ENCODE measurements at regions not wholly inside any gene's neighbourhood (a gene's known extent, or its start where the extent isn't known, plus 50 kb on each side); places are given as distances from the start of the nearest gene placed in this dataset.

DNA sequence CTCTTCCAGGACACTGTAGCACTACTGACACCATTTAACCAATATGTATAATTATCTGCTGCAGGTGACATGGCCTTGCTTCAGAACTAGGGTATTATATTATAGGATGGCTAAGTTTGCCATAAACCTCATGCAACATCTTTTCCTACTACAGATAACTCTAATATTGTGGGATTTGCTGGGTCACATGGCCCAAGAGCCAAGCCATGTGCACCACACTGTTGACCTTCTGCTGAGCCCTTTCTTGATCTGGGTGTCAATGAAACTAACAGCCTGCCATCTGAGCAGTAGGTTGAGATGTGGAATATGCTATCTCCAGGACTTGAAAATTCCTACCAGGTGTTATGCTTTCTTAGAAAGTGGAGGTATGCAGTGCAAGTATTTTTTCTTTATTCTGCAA, 2291.1 kb downstream of the MRPL39 start:
- no peak for ATAC-seq

DNA sequence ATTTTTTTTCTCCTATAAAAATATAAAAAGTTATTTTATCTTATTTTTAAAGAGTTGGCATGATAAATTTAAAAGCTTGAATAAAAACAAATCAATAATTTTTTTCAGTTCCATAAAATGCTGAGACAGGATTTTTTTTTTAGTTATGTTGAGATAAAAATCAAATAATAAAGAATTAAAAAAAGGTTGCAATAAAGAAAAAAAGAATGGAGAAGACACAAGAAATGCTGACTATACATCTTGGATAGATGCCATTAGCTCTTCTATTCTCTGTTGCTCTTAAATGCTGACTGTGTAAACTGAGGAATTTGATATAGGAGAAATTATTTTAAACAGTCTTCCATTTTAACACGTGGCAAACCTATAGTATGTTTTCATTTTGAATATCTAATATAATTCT, 2298.5 kb downstream of the MRPL39 start:
- no peaks in the 10 kb centered on the region for H3K4me1 Mint-ChIP-seq
- ATAC-seq (no peak), DNase-seq (no peak)
- no peaks in the 10 kb centered on the region for H3K27me3 Mint-ChIP-seq
- H3K4me3 Mint-ChIP-seq: no peak overlapping the region
- H3K27ac Mint-ChIP-seq: no peak overlapping the region
- CTCF ChIA-PET: no interaction called here
- peaks cover 2% of the 10 kb centered on the region for H3K9me3 Mint-ChIP-seq (ENCODE audit: low read depth)
- no peaks in the 10 kb centered on the region for H3K36me3 Mint-ChIP-seq

More for the DNA sequence above, 2291.1 kb downstream of the MRPL39 start:
- CTCF ChIA-PET: no interaction called here
- no peaks in the 10 kb centered on the region for H3K27me3 Mint-ChIP-seq
- peaks cover 2% of the 10 kb centered on the region for H3K9me3 Mint-ChIP-seq (ENCODE audit: low read depth)
- H3K27ac Mint-ChIP-seq: no peak overlapping the region
- H3K4me1 Mint-ChIP-seq: no peaks in the 10 kb centered on the region
- DNase-seq: no peak
- no peak overlapping the region for H3K4me3 Mint-ChIP-seq
- H3K36me3 Mint-ChIP-seq: no peaks in the 10 kb centered on the region

- Mint-ChIP-seq H3K27me3 (no peaks in the 10 kb centered on the region), H3K4me1 (no peaks in the 10 kb centered on the region), H3K36me3 (no peaks in the 10 kb centered on the region), H3K9me3 (ENCODE audit: low read depth) (peaks cover 2% of the 10 kb centered on the region), H3K4me3 (no peak overlapping the region), H3K27ac (no peak overlapping the region)
- CTCF ChIA-PET: no interaction called here
- DNase-seq (no peak), ATAC-seq (no peak)
These were observed 2300.2 kb downstream of the MRPL39 start for GRCh38 chr21:23307065-23307464.

DNA sequence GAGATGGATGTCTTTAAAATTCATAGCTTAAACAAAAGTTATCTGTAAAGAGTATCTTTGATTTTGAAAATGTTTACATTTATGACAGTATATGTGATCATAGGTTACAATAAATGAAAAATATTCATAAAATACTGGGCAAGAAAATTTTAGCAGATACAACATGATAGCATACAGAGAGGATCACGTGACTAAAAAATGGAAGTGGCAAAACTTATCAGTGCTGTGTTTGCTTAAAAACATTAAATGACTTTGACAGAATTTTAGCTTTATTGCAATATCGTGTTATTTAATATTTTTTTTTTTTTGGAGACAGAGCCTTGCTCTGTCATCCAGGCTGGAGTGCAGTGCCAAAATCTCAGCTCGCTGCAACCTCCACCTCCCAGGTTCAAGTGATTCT, 2294.1 kb downstream of the NCAM2 start:
- CTCF ChIA-PET: no interaction called here
- no peaks in the 10 kb centered on the region for H3K27me3 Mint-ChIP-seq
- ATAC-seq (no peak), DNase-seq (no peak)
- no peak overlapping the region for H3K27ac Mint-ChIP-seq
- peaks cover 14% of the 10 kb centered on the region for H3K9me3 Mint-ChIP-seq (ENCODE audit: low read depth)
- H3K36me3 Mint-ChIP-seq: no peaks in the 10 kb centered on the region
- H3K4me3 Mint-ChIP-seq: no peak overlapping the region
- no peaks in the 10 kb centered on the region for H3K4me1 Mint-ChIP-seq

- no peaks in the 10 kb centered on the region for H3K4me1 Mint-ChIP-seq
- no peaks in the 10 kb centered on the region for H3K27me3 Mint-ChIP-seq
- no peak for ATAC-seq
These were observed 2283.7 kb downstream of the NCAM2 start for GRCh38 chr21:23281917-23282316.

GRCh38 chr21:23249760-23250159, 2251.6 kb downstream of the NCAM2 start:
- H3K36me3 Mint-ChIP-seq: no peaks in the 10 kb centered on the region
- CTCF ChIA-PET: no interaction called here
- ATAC-seq (no peak), DNase-seq (no peak)
- H3K4me3 Mint-ChIP-seq: no peak overlapping the region
- no peaks in the 10 kb centered on the region for H3K4me1 Mint-ChIP-seq
- no peaks in the 10 kb centered on the region for H3K27me3 Mint-ChIP-seq
- H3K9me3 Mint-ChIP-seq (ENCODE audit: low read depth): peaks cover 2% of the 10 kb centered on the region
- no peak overlapping the region for H3K27ac Mint-ChIP-seq

More at GRCh38 chr21:23281917-23282316, 2283.7 kb downstream of the NCAM2 start:
- Mint-ChIP-seq H3K4me3 (no peak overlapping the region), H3K9me3 (ENCODE audit: low read depth) (peaks cover 4% of the 10 kb centered on the region), H3K36me3 (no peaks in the 10 kb centered on the region), H3K27ac (no peak overlapping the region)
- no peak for DNase-seq
- CTCF ChIA-PET: no interaction called here

DNA sequence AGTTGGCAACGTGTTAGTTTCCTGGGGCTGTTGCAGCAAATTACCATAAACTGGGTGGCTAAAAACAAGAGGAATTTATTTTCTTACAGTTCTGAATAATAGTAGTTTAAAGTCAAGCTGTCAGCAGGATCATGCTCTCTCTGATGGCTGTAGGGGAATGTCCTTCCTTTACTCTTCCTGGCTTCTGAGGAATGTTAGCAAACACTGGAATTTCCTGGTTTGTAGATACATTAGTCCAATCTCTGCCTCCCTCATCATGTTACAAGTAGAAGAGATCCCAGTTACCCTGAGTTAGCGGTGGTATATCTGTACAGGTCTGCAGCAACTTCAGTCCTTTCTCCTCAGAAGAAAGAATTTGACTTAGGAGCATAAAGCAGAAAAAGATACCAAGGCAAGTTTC, 2249.1 kb downstream of the NCAM2 start:
- Mint-ChIP-seq H3K36me3 (no peaks in the 10 kb centered on the region), H3K27me3 (no peaks in the 10 kb centered on the region), H3K27ac (no peak overlapping the region), H3K9me3 (ENCODE audit: low read depth) (peaks cover 2% of the 10 kb centered on the region), H3K4me1 (no peaks in the 10 kb centered on the region), H3K4me3 (no peak overlapping the region)
- ATAC-seq: no peak
- CTCF ChIA-PET: no interaction called here
- DNase-seq: no peak

DNA sequence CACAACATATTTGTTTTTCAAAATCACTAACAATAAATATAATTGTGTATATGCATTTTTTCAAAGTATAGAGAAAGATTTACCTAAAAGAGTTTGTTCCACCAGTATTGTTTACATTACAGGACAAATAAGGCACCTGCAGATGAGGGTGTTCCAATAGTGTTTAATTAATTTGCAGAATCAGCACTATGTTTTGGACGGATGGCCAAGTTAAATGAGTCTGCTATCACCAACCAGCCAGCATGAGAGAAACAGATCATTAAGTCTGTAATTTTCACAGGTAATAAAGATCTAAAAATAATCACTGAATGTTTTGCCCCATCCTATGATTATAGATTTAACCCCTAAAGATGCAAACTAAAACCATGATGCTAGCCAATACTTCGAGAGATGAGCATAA, 2247.0 kb downstream of the NCAM2 start:
- no peak for DNase-seq
- ATAC-seq: no peak
- Mint-ChIP-seq H3K36me3 (no peaks in the 10 kb centered on the region), H3K9me3 (ENCODE audit: low read depth) (peaks cover 2% of the 10 kb centered on the region), H3K27me3 (no peaks in the 10 kb centered on the region), H3K27ac (no peak overlapping the region), H3K4me1 (no peaks in the 10 kb centered on the region), H3K4me3 (no peak overlapping the region)
- CTCF ChIA-PET: no interaction called here

DNA sequence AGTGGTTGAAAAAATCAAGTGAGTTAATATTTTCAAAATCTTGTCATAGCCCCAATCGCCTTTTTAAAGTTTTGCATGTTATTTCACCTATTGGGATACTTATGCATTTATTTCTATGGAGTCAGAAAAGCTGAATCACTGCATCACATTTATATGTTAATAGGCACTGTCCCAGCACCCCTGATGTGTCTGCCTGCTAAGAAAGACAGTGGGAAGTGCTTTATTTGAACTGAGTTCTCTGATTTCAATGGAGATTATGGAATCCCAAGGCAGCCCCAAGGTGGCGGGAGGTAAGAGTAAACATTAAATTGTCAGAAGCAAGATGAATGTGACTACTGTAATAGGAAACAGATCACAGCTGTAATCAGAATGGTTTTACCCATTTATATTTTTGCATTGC, 2225.7 kb downstream of the NCAM2 start:
- Mint-ChIP-seq H3K4me1 (no peaks in the 10 kb centered on the region), H3K27ac (no peak overlapping the region), H3K36me3 (no peaks in the 10 kb centered on the region), H3K4me3 (no peak overlapping the region), H3K27me3 (no peaks in the 10 kb centered on the region), H3K9me3 (ENCODE audit: low read depth) (no peaks in the 10 kb centered on the region)
- ATAC-seq (no peak), DNase-seq (no peak)
- CTCF ChIA-PET: no interaction called here

DNA sequence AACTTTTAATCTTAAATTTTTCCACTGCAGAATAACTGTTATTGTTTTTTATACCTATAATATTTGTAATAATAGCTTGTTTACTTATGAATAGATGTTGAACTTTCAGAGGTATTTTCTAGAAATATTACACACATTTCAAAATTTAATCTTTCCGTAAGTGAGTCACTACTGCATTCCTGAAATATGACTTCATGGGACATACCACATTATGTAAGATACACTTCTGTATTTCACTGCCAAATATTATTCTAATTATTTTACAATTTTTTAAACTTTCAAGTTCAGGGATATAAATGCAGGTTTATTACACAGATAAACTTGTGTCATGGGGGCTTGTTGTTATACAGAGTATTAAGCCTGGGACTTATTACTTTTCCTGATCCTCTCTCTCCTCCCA, 2220.5 kb downstream of the NCAM2 start:
- DNase-seq (no peak), ATAC-seq (no peak)
- Mint-ChIP-seq H3K4me3 (no peak overlapping the region), H3K36me3 (no peaks in the 10 kb centered on the region), H3K27me3 (no peaks in the 10 kb centered on the region), H3K4me1 (no peaks in the 10 kb centered on the region), H3K9me3 (ENCODE audit: low read depth) (peaks cover 3% of the 10 kb centered on the region), H3K27ac (no peak overlapping the region)
- CTCF ChIA-PET: no interaction called here

- peaks cover 3% of the 10 kb centered on the region for H3K9me3 Mint-ChIP-seq (ENCODE audit: low read depth)
- CTCF ChIA-PET: no interaction called here
- no peak for ATAC-seq
- H3K4me3 Mint-ChIP-seq: no peak overlapping the region
- no peaks in the 10 kb centered on the region for H3K27me3 Mint-ChIP-seq
- no peak for DNase-seq
- no peak overlapping the region for H3K27ac Mint-ChIP-seq
- H3K4me1 Mint-ChIP-seq: no peaks in the 10 kb centered on the region
- no peaks in the 10 kb centered on the region for H3K36me3 Mint-ChIP-seq
These were observed 2219.4 kb downstream of the NCAM2 start for GRCh38 chr21:23217597-23217996.

GRCh38 chr21:23215261-23215660, 2217.1 kb downstream of the NCAM2 start:
- Mint-ChIP-seq H3K27ac (no peak overlapping the region), H3K36me3 (no peaks in the 10 kb centered on the region), H3K4me1 (no peaks in the 10 kb centered on the region), H3K9me3 (ENCODE audit: low read depth) (peaks cover 10% of the 10 kb centered on the region), H3K4me3 (no peak overlapping the region), H3K27me3 (no peaks in the 10 kb centered on the region)
- ATAC-seq (no peak), DNase-seq (no peak)
- CTCF ChIA-PET: no interaction called here
